ENCODE measurements at regions not wholly inside any gene's neighbourhood (a gene's known extent, or its start where the extent isn't known, plus 50 kb on each side); places are given as distances from the start of the nearest gene placed in this dataset.
A peak's percentile ranks its signal among the peaks of the same experiment; 100 is the strongest.

- TF ChIP-seq EZH2 (IDR thresholded peaks at IDR 0.05; ENCODE audit: low read length, unreplicated experiment) (no peak), EZH2phosphoT487 (IDR thresholded peaks at IDR 0.05; ENCODE audit: borderline replicate concordance, low read length) (no peak), CTCF (conservative IDR thresholded peaks at IDR 0.05; ENCODE audit: low read depth, low read length) (no peak)
- Histone ChIP-seq H3K4me1 (ENCODE audit: insufficient read depth, low read length) (peaks cover 12% of the 10 kb centered on the region), H3K4me3 (ENCODE audit: low read length) (no peak overlapping the region), H3K9me3 (ENCODE audit: low read length) (no peaks in the 10 kb centered on the region), H3K9ac (ENCODE audit: low read length) (no peak overlapping the region), H3K36me3 (ENCODE audit: low read depth, low read length) (no peaks in the 10 kb centered on the region), H3K4me2 (ENCODE audit: low read length) (peak overlapping the region; percentile 43), H3F3A (ENCODE audit: low read length, unreplicated experiment) (no peaks in the 10 kb centered on the region), H4K20me1 (ENCODE audit: low read length) (no peaks in the 10 kb centered on the region), H3K9me2 (replicated peaks; ENCODE audit: low read length) (no peaks in the 10 kb centered on the region), H3K79me2 (ENCODE audit: low read length) (no peaks in the 10 kb centered on the region), H2AFZ (ENCODE audit: low read length) (0 out of 2 replicates have a peak overlapping the region, but pooled peaks have one; percentile 33), H3K27me3 (ENCODE audit: low read length) (no peaks in the 10 kb centered on the region), H3K27ac (ENCODE audit: low read length) (peak overlapping the region; percentile 37)
- CTCF ChIA-PET: no interaction called here
- ATAC-seq (peak; percentile 78), DNase-seq (peak; percentile 70)
- intact Hi-C loops (cut with micrococcal nuclease): no loop called here
- POLR2A ChIA-PET (ENCODE audit: unreplicated experiment): interaction anchor here (0.6 kb wide), 1 partner anchor 756 kb away, joined by 3 read pairs; no protein-coding TSS in a partner anchor
- no TSS peak for BruUV-seq (replicated peaks)
These were observed 183.1 kb upstream of the IVNS1ABP start for GRCh38 chr1:185500001-185500626.

GRCh38 chr1:185498207-185498606 is 181.2 kb upstream of the IVNS1ABP start:
- intact Hi-C loops (cut with micrococcal nuclease): no loop called here
- ATAC-seq (no peak), DNase-seq (no peak)
- no peaks in the 10 kb centered on the region for H4K20me1 ChIP-seq (ENCODE audit: low read length)
- no peak overlapping the region for H3K27ac ChIP-seq (ENCODE audit: low read length)
- no peaks in the 10 kb centered on the region for H3K9me2 ChIP-seq (replicated peaks; ENCODE audit: low read length)
- H3K79me2 ChIP-seq (ENCODE audit: low read length): no peaks in the 10 kb centered on the region
- H3K4me1 ChIP-seq (ENCODE audit: insufficient read depth, low read length): peaks cover 12% of the 10 kb centered on the region
- no peak overlapping the region for H3K9ac ChIP-seq (ENCODE audit: low read length)
- no peak overlapping the region for H3K4me3 ChIP-seq (ENCODE audit: low read length)
- no peak overlapping the region for H3K4me2 ChIP-seq (ENCODE audit: low read length)
- BruUV-seq (replicated peaks): no TSS peak
- H3K27me3 ChIP-seq (ENCODE audit: low read length): no peaks in the 10 kb centered on the region
- ChIA-PET POLR2A (ENCODE audit: unreplicated experiment) (no interaction called here), CTCF (no interaction called here)
- H3F3A ChIP-seq (ENCODE audit: low read length, unreplicated experiment): no peaks in the 10 kb centered on the region
- no peak overlapping the region for H2AFZ ChIP-seq (ENCODE audit: low read length)
- TF ChIP-seq EZH2phosphoT487 (IDR thresholded peaks at IDR 0.05; ENCODE audit: borderline replicate concordance, low read length) (no peak), CTCF (conservative IDR thresholded peaks at IDR 0.05; ENCODE audit: low read depth, low read length) (no peak), EZH2 (IDR thresholded peaks at IDR 0.05; ENCODE audit: low read length, unreplicated experiment) (no peak)
- no peaks in the 10 kb centered on the region for H3K9me3 ChIP-seq (ENCODE audit: low read length)
- H3K36me3 ChIP-seq (ENCODE audit: low read depth, low read length): no peaks in the 10 kb centered on the region

- intact Hi-C loops (cut with micrococcal nuclease): no loop called here
- ChIA-PET CTCF (no interaction called here), POLR2A (ENCODE audit: unreplicated experiment) (no interaction called here)
- Histone ChIP-seq H3K27me3 (ENCODE audit: low read length) (no peaks in the 10 kb centered on the region), H2AFZ (ENCODE audit: low read length) (no peak overlapping the region), H3K9ac (ENCODE audit: low read length) (no peak overlapping the region), H3K4me1 (ENCODE audit: insufficient read depth, low read length) (peaks cover 12% of the 10 kb centered on the region), H3K4me2 (ENCODE audit: low read length) (no peak overlapping the region), H3K36me3 (ENCODE audit: low read depth, low read length) (no peaks in the 10 kb centered on the region), H3K79me2 (ENCODE audit: low read length) (no peaks in the 10 kb centered on the region), H3K9me3 (ENCODE audit: low read length) (no peaks in the 10 kb centered on the region), H3K9me2 (replicated peaks; ENCODE audit: low read length) (no peaks in the 10 kb centered on the region), H4K20me1 (ENCODE audit: low read length) (no peaks in the 10 kb centered on the region), H3K27ac (ENCODE audit: low read length) (no peak overlapping the region), H3F3A (ENCODE audit: low read length, unreplicated experiment) (no peaks in the 10 kb centered on the region), H3K4me3 (ENCODE audit: low read length) (no peak overlapping the region)
- no TSS peak for BruUV-seq (replicated peaks)
- no peak for ATAC-seq
- DNase-seq: no peak
- no peak for TF ChIP-seq CTCF (conservative IDR thresholded peaks at IDR 0.05; ENCODE audit: low read depth, low read length)
- TF ChIP-seq EZH2phosphoT487 (IDR thresholded peaks at IDR 0.05; ENCODE audit: borderline replicate concordance, low read length): no peak
- TF ChIP-seq EZH2 (IDR thresholded peaks at IDR 0.05; ENCODE audit: low read length, unreplicated experiment): no peak
These were observed 180.1 kb upstream of the IVNS1ABP start for GRCh38 chr1:185497177-185497576.

Measured in PC-3 (cell line).